ENCODE measurements at regions not wholly inside any gene's neighbourhood (a gene's known extent, or its start where the extent isn't known, plus 50 kb on each side); places are given as distances from the start of the nearest gene placed in this dataset.

- POLR2A ChIA-PET = no interaction called here
- TF ChIP-seq CTCF (IDR thresholded peaks at IDR 0.05; ENCODE audit: control extremely low read depth, extremely low read depth, low read depth, missing control alignments) = no peak
- CTCF ChIA-PET = no interaction called here
- DNase-seq (ENCODE audit: extremely low spot score) = no peak
Measured at GRCh38 chr10:80737209-80737608, 199.5 kb downstream of the SH2D4B start.

- ChIA-PET CTCF (no interaction called here), POLR2A (no interaction called here)
- TF ChIP-seq CTCF (IDR thresholded peaks at IDR 0.05; ENCODE audit: control extremely low read depth, extremely low read depth, low read depth, missing control alignments) = no peak
- DNase-seq (ENCODE audit: extremely low spot score) = no peak
Measured at GRCh38 chr10:80739328-80739727, 201.6 kb downstream of the SH2D4B start.

- no peak for TF ChIP-seq CTCF (IDR thresholded peaks at IDR 0.05; ENCODE audit: control extremely low read depth, extremely low read depth, low read depth, missing control alignments)
- no peak for DNase-seq (ENCODE audit: extremely low spot score)
- POLR2A ChIA-PET = no interaction called here
- CTCF ChIA-PET = no interaction called here
Measured at GRCh38 chr10:80739963-80740715, 202.4 kb downstream of the SH2D4B start.

- TF ChIP-seq CTCF (IDR thresholded peaks at IDR 0.05; ENCODE audit: control extremely low read depth, extremely low read depth, low read depth, missing control alignments) = no peak
- POLR2A ChIA-PET = no interaction called here
- CTCF ChIA-PET = no interaction called here
- DNase-seq (ENCODE audit: extremely low spot score) = no peak
Measured at GRCh38 chr10:80741278-80741677, 203.6 kb downstream of the SH2D4B start.

GRCh38 chr10:80750268-80750667 lies 212.6 kb downstream of the SH2D4B start:
- CTCF ChIA-PET = interaction anchor here (1.2 to 1.4 kb wide), 2 partner anchors 20 to 50 kb away, joined by 3 to 4 read pairs; no protein-coding TSS in a partner anchor
- POLR2A ChIA-PET = no interaction called here
- no peak for TF ChIP-seq CTCF (IDR thresholded peaks at IDR 0.05; ENCODE audit: control extremely low read depth, extremely low read depth, low read depth, missing control alignments)
- no peak for DNase-seq (ENCODE audit: extremely low spot score)

- POLR2A ChIA-PET = no interaction called here
- no peak for TF ChIP-seq CTCF (IDR thresholded peaks at IDR 0.05; ENCODE audit: control extremely low read depth, extremely low read depth, low read depth, missing control alignments)
- DNase-seq (ENCODE audit: extremely low spot score) = no peak
- CTCF ChIA-PET = no interaction called here
Measured at GRCh38 chr10:80751940-80752339, 214.2 kb downstream of the SH2D4B start.

All from GM10248 (cell line).